SK-N-SH (cell line): ENCODE measurements at regions not wholly inside any gene's neighbourhood (a gene's known extent, or its start where the extent isn't known, plus 50 kb on each side); places are given as distances from the start of the nearest gene placed in this dataset.

ENCODE experiments used
- CHD2 ChIP-seq: fragments of 150-350 bp; IDR thresholded peaks from 2 replicates; pipeline ENCODE4 v1.6.1; 2018; ENCODE audit warnings: low read length; ENCODE audit not compliant: partially characterized antibody
- CTCF ChIP-seq: fragments of 200-600 bp; sonication (generic); IDR thresholded peaks from 2 replicates; pipeline ENCODE4 v1.6.1; 2017; ENCODE audit warnings: antibody characterized with exemption, mild to moderate bottlenecking, moderate library complexity
- ELF1 ChIP-seq: IDR thresholded peaks from 2 replicates; pipeline ENCODE4 v1.4.0; 2012
- EP300 ChIP-seq, 2 experiments: IDR thresholded peaks; 2 replicates each; pipeline versions ENCODE4 v1.4.0 to v1.6.1; 2012; ENCODE audit warnings: borderline replicate concordance in 1 of 2, low read depth in 1 of 2, low read length in 1 of 2
- EZH2phosphoT487 ChIP-seq: fragments of 200-600 bp; sonication (generic); IDR thresholded peaks from 2 replicates; pipeline ENCODE4 v1.6.1; 2017; ENCODE audit warnings: low read depth, mixed run types, mild to moderate bottlenecking, antibody characterized with exemption, moderate library complexity, borderline replicate concordance
- GABPA ChIP-seq: IDR thresholded peaks from 2 replicates; pipeline ENCODE4 v1.4.0; 2012; ENCODE audit warnings: low read depth, mild to moderate bottlenecking
- POLR2AphosphoS5 ChIP-seq: IDR thresholded peaks from 2 replicates; pipeline ENCODE4 v1.6.1; 2012; ENCODE audit warnings: low read depth, low read length
- RXRA ChIP-seq: IDR thresholded peaks from 2 replicates; pipeline ENCODE4 v1.4.0; 2012; ENCODE audit warnings: low read depth, mild to moderate bottlenecking, borderline replicate concordance
- TAF1 ChIP-seq: IDR thresholded peaks from 2 replicates; pipeline ENCODE4 v1.6.1; 2012; ENCODE audit warnings: low read depth, mild to moderate bottlenecking, low read length, moderate library complexity, borderline replicate concordance
- YY1 ChIP-seq: IDR thresholded peaks from 2 replicates; pipeline ENCODE4 v1.4.0; 2012; ENCODE audit warnings: low read depth, mild to moderate bottlenecking
- ZBTB33 ChIP-seq: IDR thresholded peaks from 2 replicates; pipeline ENCODE4 v1.4.0; 2012; ENCODE audit warnings: low read depth, borderline replicate concordance
- TF ChIP-seq, protein P1 (sequence below): IDR thresholded peaks from 2 replicates; pipeline ENCODE4 v1.4.0; 2012; ENCODE audit warnings: low read depth, borderline replicate concordance

GRCh38 chr18:14942275-14942674 is 194.3 kb downstream of the ANKRD30B start:
- TF ChIP-seq CTCF: no peak
- TF ChIP-seq RXRA: no peak
- no peak for TF ChIP-seq EP300 (IDR thresholded peaks at IDR 0.05; ENCODE audit: borderline replicate concordance in 1 of 2, low read depth in 1 of 2, low read length in 1 of 2)
- no peak for TF ChIP-seq TAF1
- no peak for TF ChIP-seq POLR2AphosphoS5
- TF ChIP-seq CHD2: no peak
- no peak for TF ChIP-seq YY1
- no peak for TF ChIP-seq ELF1
- TF ChIP-seq, protein P1, sequence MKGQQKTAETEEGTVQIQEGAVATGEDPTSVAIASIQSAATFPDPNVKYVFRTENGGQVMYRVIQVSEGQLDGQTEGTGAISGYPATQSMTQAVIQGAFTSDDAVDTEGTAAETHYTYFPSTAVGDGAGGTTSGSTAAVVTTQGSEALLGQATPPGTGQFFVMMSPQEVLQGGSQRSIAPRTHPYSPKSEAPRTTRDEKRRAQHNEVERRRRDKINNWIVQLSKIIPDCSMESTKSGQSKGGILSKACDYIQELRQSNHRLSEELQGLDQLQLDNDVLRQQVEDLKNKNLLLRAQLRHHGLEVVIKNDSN: no peak
- no peak for TF ChIP-seq ZBTB33
- no peak for TF ChIP-seq GABPA
- TF ChIP-seq EZH2phosphoT487: no peak
